Stimulated activated CD4-positive, alpha-beta T cell treated with anti-CD3 and anti-CD28 coated beads, Interleukin-12 subunit alpha, Interleukin-12 subunit beta, amount 100 ng/mL, for 4 hours (primary cell): ENCODE measurements at regions not wholly inside any gene's neighbourhood (a gene's known extent, or its start where the extent isn't known, plus 50 kb on each side); places are given as distances from the start of the nearest gene placed in this dataset.

Experiments
- DNase-seq: peaks from one replicate; pipeline ENCODE4 v3.0.0-alpha.2; 2020

DNA sequence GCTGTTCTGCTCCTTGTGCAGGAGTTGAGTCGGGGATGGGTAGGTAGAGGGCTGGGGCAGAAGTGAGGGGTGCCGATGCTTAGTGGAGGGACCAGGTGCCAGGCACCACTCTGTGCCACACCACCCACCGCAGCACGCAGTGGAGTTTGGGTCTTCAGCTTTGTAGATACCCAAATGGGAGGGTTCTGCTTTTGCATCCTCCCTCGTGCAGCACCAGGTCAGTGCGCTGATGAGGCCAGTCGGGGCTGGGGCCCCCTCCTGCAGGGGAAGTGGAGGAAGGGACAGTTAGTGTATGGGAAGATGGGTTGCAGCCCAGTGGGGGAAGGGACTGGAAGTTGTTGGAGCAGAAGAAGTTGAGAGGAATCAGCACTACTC is 244.0 kb downstream of the RHOU start:
- DNase-seq, result no peak

DNA sequence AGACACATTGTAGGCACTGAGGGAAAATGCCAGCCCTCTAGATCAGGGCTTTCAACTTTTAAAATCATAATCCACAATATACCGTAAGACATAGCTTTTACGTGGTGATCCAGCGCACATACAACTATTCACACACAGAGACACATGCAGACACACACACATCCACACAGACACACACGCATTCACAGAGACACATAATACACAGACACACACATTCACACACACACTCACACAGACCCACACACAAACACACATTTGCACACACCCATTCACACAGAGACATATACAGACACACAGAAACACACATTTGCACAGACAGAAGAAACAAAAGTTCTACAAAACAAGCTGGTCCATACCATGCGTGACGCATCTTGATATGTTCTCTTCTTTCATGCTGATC is 244.5 kb downstream of the RHOU start:
- DNase-seq, result no peak

DNA sequence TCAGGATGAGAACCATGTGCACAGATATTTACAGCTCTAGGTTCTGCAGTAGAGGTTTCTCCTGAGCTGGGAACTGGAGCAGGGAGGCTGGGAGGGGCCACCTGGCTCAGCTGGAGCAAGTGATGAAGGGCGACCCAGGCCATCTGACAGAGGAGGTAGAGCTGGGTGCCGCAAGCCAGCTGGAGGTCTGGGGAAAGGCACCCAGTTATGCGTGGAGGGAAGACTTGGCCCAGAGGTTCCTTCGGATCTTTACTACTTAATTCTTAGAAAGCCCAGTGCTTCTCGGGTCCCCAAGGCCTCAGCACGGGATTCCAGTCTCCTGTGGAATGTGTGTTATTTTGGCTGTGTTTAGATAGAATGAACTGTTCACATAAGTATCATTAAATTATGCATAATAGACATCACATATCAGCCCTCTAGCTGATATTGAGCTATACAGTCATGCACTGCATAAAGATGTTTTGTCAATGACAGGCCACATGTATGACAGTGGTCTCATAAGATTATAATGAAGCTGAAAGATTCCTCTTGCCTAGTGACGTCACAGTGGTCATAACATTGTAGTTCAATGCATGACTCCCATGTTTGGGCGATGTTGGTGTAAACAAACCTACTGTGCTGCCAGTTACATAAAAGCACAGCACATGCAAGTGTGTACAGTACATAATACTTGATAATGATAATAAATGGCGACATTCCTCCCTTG is 245.1 kb downstream of the RHOU start:
- DNase-seq, result no peak

DNA sequence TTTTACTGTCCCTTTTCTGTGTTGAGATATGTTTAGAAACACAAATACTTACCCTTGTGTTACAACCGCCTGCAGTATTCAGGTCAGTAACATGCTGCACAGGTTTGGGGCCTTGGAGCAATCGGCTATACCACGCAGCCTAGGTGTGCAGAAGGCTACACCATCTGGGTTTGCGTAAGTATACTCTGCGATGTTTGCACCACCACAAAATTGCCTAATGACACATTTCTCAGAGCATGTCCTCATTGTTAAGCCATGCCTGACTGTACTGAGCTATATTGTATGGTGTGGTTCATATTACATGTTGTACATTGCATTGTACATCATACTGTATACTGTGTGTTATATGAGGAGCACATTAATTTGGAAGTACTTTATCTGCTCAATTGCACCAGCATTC is 247.4 kb downstream of the RHOU start:
- DNase-seq, result no peak

DNA sequence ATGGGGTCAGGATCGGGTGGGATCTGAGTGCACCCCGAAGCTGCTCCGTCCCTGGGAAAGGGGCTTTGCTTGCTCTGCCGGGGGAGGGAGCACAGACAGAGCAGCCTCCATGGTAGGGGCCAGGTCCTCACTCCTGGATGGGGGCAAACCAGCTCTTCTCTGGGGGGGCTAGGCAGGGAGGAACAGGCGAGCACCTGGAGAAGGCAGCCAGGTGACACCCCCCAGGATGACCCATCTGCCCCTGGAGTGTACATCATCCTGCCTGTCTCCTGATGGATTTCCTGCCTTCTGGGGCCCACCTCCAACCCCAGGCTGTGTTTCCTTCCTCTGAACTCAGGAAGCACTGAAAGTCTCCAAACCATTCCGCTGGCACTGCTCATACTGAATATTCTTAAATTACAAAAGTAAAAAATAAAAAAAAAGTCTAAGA is 248.0 kb downstream of the RHOU start:
- no peak for DNase-seq

DNA sequence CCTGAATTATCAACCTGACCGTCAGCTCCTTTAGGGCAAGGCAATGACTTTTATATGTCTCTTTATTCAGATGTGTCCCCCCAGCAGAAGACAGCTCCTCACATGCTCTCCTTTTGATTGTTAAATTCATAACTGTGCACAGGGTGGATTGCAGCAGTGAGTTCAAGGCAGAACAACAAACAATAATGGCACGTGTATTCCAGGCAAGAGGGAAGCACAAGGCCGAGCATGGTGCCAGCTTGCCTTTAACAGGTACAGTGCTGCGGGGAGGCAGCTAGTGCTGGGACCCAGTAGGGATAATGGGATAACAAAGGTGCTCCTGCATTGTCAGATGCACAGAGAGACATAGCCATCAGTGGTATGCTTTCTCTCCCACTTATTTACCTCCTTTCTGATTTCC is 248.4 kb downstream of the RHOU start:
- no peak for DNase-seq

DNA sequence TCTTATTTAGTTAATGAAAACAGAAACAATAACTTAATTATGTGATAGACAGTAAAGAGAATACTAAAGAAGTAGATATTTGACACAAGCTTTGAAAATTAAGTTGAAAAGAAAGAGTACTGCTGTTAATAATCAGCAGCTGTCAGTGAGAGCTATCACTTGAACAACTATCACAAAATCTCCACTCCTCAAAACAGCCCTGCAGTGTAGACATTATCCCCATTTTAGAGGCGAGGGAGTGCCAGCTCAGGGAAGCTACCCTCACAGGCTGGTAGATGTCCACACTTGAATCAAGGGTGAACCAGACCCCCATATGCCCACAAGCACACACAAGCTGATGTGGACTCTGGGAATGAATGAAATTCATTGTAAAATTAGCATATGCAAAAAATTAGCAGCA is 248.8 kb downstream of the RHOU start:
- no peak for DNase-seq

DNA sequence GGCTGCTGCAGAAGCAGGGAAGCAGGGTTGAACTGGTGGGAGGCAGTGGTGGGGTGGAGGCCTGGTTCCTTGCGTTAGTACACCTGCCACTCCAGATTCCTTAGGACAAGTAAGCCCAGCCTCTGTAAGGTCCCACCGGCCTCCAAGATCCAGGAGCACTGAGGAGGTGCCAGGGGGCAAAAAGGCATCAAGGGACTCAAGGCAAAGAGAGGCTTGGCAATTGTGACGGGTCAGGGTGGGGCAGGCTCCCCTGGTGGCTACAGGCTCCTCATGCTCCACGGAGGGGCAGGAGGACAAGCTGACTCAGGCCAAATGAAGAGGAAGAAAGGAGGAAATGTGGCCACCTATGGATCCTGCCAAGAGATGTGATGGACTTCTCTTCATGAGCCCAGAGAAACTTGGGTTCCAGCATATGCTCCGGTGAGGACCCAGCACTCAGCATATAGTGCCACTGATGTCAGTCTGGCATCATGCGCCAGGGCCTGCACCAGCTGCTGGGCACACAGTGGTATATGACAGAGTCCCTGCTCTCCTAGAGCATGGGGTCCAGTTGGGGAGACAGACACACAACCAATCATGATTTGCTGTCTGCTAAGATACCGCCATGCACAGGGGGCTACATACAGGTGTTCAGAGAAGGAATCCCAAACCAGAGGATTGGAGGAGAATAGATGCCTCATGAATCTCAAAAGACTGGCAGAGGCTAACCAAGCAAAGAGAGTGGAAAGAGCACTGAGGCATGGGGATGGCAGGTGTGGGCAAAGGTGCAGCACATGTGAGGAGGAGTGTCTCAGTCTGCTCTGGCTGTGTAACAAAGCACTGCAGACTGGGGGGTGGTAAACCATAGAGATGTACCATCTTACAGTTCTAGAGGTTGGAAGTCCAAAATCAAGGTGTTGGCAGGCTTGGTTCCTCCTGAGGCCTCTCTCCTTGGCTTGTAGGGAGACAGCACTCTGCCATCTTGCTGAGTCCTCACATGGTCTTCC is 249.7 kb downstream of the RHOU start:
- no peak for DNase-seq

DNA sequence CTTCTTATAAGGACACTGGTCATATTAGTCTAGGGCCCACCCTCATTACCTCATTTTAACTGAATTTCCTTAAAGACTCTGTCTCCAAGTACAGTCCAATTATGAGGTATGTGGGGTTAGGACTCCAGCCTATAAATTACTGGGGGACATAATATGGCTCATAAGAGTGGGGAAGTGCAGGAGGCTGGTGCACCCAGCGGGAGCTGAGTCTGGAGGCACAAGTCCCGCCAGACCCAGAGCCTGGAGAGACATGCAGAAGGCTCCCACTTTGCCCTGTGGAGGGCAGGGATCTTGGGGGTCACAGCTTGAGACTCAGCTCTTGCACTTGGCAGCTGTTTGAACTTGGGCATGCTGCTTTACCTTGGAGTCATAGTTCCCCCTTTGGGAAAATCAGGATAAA is 250.4 kb downstream of the RHOU start:
- DNase-seq, result no peak

DNA sequence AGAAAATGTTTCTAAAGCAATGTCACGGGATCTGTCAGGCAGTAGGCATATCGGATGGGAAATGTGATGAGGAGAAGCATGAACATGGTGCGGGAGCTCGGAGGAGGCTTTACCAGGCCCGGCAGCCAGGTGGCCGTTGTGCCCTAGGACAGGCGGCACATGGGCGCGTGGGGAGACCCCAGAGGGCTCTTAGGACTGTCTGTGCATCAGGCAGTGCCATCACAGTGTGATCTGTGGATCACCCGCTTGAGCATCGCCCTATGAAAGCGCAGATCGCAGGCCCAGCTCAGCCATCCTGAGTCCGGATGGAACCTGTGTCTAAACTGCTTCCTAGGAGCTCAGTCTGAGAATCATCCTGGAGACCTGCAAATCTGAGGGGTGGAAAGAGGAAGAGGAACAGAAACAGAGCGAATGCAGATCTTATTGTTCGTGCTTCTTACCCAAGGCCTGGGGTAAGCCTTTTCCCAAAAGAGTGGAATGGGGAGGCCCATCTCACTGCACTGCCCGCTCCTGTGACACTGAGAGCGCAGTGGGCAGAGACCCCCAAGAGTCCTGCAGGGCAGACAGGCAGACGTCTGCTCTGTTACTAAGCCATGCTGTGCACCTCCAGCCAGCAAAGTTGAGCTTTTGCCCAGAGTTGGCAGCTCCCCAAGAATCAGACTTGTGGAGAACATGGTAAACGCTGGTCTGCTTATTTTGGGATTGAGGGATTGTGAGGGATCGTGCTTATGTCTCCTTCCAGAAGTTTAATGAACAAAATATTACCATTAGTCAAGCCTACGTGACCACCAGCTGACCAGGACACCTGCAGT is 251.0 kb downstream of the RHOU start:
- no peak for DNase-seq

DNA sequence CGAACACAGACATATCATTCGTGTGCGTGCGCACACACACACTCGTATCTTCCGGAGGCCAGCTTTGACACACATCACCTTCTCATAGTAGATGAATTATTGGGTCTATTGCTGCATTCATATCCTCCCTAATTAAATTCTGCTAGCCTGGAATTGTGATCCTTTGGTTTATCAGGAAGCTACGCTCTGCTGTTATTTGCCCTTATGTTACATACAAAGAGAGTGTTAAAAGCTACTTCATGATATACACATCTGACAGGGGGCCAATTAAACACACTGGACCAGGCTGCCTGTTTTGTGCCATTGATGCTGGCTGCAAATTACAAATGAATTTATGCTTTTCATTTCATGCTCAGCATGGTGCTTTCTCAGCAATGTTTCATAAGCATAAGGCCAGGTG is 252.0 kb downstream of the RHOU start:
- DNase-seq, result no peak

DNA sequence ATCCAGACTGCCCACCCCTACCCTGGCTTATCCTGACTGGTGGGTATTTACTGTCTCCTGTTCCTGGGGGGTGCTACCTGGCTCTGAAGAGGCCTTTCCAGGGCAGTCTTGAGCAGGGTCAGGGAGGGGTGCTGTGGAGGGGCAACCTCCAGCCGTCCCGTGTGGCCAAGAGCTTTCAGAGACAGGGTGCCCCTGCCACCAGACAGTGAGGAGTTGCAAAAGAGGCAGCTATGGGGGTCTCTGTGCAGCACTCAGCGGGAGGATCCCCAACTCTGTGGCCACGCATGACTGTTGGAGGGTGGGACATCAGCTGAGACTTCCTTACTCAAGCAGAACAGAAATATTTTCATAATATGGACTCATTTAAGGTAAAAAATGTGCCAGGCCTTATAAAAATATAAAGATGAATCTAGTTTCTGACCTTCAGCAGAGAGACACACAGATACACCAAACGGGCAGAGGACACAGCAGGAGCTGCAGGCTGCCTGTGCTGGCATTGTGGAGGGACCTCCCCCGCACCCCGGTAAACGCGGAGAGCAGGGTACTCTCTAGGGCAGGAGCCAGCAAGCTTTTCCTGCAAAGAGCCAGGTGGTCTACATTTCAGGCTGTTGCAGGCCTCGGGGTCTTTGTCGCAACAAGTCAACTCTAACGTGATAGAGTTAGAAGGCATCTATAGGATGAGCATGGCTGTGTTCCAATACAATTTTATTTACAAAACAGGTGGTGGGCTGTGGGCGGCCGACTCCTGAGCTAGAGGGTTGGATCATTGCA is 252.6 kb downstream of the RHOU start:
- no peak for DNase-seq

DNA sequence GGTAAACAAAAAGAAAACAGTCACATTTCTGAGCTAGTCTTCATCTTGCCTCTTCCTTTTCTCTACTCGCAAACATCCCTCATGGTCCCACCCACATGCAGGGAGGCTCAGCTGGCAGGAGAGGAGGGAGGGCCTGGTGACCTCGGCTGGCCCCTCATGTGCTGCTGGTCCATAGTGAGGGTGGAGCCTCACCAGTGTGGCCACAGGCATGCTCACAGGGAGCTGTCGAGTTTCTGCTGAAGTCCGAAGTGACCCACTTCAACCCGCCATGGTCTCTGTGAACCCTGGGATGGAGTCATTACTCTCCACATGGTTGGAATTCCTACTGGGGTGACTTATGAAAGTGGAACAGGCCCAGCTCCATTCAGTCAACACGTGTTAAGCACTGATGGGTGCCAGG is 253.4 kb downstream of the RHOU start:
- no peak for DNase-seq

DNA sequence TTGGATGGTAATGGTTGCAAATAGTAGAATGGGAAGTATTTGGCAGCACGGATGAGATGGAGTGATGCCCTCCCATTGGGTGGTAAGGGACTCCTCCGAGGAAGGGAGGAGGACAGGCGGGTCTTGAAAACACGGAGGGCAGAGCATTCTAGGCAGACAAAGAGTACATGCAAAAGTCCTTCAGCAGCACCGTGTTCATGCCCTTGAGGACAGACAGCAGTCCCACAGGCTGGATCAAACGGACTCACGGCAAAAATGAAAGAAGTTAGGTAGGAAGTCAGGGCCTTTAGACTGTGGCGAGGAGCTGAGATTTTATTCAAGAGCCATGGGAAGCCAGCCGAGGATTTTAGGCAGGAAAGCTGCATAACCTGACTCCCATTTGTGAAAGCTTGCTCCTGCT is 253.9 kb downstream of the RHOU start:
- no peak for DNase-seq

DNA sequence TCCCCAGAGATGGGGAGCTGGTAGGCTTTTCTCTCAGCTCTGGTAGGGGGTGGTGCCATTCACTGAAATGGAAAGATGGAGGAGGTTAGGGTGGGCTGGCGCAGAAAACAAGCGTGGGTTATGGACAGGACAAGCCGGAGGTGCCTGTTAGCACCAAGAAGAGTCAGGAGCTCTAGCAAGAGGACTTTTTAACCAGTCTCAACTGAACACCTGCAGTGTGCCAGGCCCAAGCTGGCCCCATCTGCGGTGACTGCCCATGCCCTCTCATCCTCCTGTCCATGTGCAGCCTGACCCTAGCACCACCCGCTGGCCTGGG is 254.4 kb downstream of the RHOU start:
- no peak for DNase-seq

DNA sequence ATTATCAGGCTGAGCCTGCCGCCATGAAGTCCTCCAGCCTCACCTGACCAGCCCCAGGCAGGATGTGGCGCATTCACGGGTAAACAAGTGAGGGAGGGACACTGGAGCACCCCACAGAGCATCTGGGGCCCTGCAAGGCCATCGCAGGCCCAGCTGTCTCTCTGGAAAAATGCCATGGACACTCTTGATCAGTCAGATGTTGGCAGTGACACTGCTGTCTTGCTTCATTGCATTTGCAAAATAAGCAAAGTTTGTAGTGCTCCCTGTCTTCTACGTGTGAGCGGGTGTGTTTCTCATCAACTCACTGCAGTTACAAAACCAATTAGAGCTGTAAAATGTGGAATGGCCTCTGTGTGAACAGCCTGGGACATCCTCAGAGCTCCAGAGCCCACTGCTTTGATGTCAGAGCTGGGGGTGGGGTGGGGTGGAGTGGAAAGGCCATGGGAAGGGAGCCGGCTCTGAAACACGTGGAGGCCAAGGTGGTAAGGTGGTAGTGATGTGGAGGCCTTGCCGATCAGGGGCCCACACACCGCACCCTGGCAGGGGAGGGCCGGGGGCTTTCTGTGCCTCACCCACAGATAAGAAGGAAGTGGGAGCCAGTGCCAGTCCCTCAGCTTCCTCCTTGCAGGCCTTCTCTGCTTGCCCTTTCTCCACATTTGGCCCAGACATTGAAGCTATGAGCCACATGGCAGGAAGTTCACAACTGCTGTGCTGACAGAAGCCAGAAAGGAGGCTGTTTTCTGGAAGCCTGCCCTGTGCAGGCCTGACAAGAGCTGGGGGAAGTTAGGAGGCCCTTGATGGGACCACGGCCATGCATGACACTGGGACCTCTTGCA is 254.9 kb downstream of the RHOU start:
- DNase-seq, result no peak

DNA sequence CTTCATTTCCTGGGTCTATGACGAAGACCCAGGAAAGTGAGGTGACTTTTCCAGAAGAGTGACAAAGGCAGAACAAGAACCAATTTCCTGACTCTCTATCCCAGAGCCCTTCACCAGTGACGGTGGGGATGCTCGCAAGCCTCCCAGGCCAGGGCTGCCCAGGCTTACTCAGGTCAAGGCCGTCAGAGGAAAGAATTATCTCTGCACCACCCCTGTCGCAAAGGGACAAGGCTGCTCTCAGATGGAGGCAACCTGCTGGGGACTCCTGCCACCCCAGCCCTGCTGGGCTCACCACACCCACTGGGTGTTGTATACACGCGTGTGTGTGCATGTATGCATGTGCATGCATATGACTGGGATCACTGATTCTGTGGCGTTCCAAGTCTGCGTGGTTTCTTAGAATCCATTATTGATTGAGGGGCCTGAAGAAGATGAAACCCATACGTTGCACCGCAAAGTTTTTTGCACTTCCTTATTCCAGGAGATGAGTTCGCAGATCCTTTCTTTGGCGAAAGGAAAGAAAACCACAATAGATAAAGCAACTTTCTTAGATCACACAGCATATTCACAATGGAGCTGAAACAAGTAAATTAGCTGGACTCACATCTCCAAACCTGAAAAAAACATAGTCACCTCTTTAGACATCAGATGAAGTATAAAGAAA is 255.8 kb downstream of the RHOU start:
- DNase-seq, result no peak

DNA sequence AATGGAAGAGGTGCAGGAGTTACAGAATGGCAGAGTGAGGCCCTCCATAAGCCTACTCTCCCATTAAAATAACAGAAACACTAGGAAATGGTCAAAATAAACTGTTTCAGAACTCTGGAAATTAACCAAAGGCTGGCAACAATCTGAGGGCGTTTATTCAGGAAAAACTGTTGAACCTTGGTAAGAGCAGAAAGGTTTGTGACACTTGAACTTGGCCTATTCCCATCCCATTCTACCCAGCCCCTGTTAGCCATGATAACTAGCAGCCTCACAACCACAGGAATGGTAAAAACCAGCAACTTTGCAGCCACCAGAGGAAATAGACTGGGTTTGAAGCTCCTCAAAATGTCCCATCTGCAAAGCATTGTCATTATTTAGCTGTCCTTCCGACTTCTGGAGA is 256.8 kb downstream of the RHOU start:
- no peak for DNase-seq

DNA sequence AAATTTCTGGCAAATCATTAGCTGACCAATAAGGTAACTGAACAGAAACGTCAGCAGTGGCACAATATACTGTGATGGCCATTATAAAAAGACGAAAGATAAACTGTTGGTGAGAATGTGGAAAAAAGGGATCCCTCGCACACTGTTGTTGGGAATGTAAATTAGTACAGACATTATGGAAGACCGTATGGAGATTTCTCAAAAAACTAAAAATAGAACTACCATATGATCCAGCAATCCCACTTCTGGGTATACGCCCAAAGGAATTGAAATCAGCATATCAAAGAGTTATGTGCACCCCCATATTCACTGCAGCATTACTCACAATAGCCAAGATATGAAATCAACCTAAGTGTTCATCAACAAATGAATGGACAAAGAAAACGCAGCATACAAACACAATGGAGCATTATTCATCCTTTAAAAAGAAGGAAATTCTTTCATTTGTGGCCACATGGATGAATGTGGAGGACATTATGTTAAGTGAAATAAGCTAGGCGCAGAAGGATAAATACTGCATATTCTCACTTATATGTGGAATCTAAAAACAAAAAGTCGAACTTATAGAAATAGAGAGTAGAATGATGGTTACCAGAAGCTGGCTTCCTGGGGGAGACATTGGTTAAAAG is 257.7 kb downstream of the RHOU start:
- DNase-seq, result no peak

DNA sequence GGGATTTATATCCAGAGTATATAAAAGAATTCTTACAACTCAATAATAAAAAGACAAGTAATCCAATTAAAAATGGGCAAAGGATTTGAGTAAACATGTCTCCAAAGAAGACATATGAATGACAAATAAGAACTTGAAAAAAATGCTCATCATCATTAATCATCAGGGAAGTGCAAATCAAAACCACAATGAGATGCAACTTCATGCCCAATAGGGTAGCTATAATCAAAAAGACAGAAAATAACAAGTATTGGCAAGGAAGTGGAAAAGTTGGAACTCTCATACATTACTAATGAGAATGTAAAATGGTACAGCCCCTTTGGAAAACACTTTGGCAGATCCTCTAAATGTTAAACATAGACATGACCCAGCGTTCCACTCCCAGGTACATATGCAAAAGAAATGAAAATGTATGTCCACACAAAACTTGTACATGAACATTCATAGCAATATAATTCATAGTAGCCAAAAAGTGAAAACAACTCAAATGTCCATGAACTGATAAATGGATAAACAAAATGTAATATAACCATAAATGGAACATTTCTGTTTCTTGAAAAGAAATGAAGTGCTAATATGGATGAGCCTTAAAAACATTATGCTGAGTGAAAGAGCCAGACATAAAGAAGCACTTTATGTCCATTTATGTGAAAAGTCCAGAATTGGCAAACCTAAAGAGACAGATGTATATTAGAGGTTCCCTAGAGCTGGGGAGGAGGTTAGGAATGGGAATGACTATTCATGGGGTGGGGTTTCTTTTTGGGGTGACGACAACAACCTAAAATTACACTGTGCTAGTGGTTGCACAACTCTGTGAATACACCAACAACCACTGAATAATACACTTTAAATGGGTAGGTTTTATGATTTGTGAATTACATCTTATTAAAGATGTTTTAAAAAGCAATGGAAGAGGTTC is 259.7 kb downstream of the RHOU start:
- no peak for DNase-seq
